Loucy (cell line): ENCODE measurements at regions not wholly inside any gene's neighbourhood (a gene's known extent, or its start where the extent isn't known, plus 50 kb on each side); places are given as distances from the start of the nearest gene placed in this dataset.

Experiments
- H2AFZ ChIP-seq: fragments of 200-600 bp; sonication (generic); 2 replicates; pipeline ENCODE4 v1.6.0; 2016; ENCODE audit warnings: antibody characterized with exemption, mild to moderate bottlenecking, low read length, moderate library complexity
- H3F3A ChIP-seq: fragments of 200-600 bp; 2 replicates; pipeline ENCODE4 v1.6.0; 2016; ENCODE audit warnings: antibody characterized with exemption, low read depth, mild to moderate bottlenecking
- H3K27me3 ChIP-seq: fragments of 200-600 bp; sonication (generic); 2 replicates; pipeline ENCODE4 v1.6.1; 2014; ENCODE audit warnings: low read length, mild to moderate bottlenecking; ENCODE audit not compliant: insufficient read depth, poor library complexity, severe bottlenecking
- H3K36me3 ChIP-seq: fragments of 200-600 bp; sonication (generic); 2 replicates; pipeline ENCODE4 v1.6.1; 2016; ENCODE audit warnings: low read length; ENCODE audit not compliant: insufficient read depth
- H3K4me1 ChIP-seq: fragments of 200-600 bp; sonication (generic); 2 replicates; pipeline ENCODE4 v1.5.1; 2014; ENCODE audit warnings: low read length, mild to moderate bottlenecking; ENCODE audit not compliant: insufficient read depth, poor library complexity, severe bottlenecking
- H3K4me2 ChIP-seq: fragments of 200-600 bp; sonication (generic); 2 replicates; pipeline ENCODE4 v1.6.0; 2014; ENCODE audit warnings: antibody characterized with exemption, low read length, low read depth, mild to moderate bottlenecking; ENCODE audit not compliant: poor library complexity, severe bottlenecking
- H3K4me3 ChIP-seq: fragments of 200-600 bp; sonication (generic); 2 replicates; pipeline ENCODE4 v1.5.1; 2014; ENCODE audit warnings: low read length, mild to moderate bottlenecking, mixed read lengths; ENCODE audit not compliant: poor library complexity, severe bottlenecking
- H3K79me2 ChIP-seq: fragments of 200-600 bp; sonication (generic); 2 replicates; pipeline ENCODE4 v1.6.1; 2014; ENCODE audit warnings: low read length; ENCODE audit not compliant: insufficient read depth
- H3K9ac ChIP-seq: fragments of 200-600 bp; sonication (generic); 2 replicates; pipeline ENCODE4 v1.6.0; 2014; ENCODE audit warnings: mild to moderate bottlenecking, low read depth, low read length, moderate library complexity; ENCODE audit not compliant: poor library complexity, severe bottlenecking
- H3K9me2 ChIP-seq: fragments of 200-600 bp; sonication (generic); replicated peaks from 2 replicates; pipeline ENCODE4 v1.6.1; 2016; ENCODE audit warnings: low read depth, low read length, mixed read lengths
- H3K9me3 ChIP-seq: fragments of 200-600 bp; sonication (generic); 2 replicates; pipeline ENCODE4 v1.6.1; 2014; ENCODE audit warnings: mild to moderate bottlenecking, antibody characterized with exemption, low read length, low read depth; ENCODE audit not compliant: insufficient read depth
- H4K20me1 ChIP-seq: fragments of 200-600 bp; sonication (generic); 2 replicates; pipeline ENCODE4 v1.6.0; 2014; ENCODE audit warnings: antibody characterized with exemption, low read length, mild to moderate bottlenecking; ENCODE audit not compliant: insufficient read depth, poor library complexity, severe bottlenecking
- EZH2phosphoT487 ChIP-seq: fragments of 200-600 bp; IDR thresholded peaks from 2 replicates; pipeline ENCODE4 v1.6.1; 2018; ENCODE audit warnings: antibody characterized with exemption, mild to moderate bottlenecking, moderate library complexity, borderline replicate concordance
- TF ChIP-seq, protein P1 (sequence below): fragments of 200-600 bp; sonication (generic); conservative IDR thresholded peaks from 2 replicates; pipeline ENCODE4 v1.5.1; 2014; ENCODE audit warnings: mild to moderate bottlenecking, antibody characterized with exemption, low read length

DNA sequence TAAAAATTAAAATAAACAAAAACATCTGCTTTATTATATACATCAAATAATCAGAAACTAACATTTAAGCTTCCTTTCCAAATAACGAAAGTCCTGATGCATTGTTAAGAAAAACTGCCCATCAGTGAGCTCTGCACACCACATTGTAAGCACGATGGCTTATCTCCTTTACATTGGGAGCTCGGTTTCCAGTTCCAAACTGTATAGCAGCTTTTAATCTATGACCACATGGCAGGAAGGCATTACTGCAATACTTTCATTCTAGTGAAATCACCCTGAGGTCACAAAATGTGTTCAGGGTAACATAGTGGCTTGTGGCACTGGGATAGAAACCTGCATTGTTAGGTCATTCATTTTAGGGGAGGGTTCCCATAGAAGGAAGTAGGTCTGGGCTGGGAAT is 146.3 kb downstream of the ZNF22 start:
- Histone ChIP-seq H3K27me3 (no peaks in the 10 kb centered on the region), H3K4me3 (no peak overlapping the region), H2AFZ (no peak overlapping the region), H3F3A (no peaks in the 10 kb centered on the region), H3K79me2 (no peaks in the 10 kb centered on the region), H3K9me3 (no peaks in the 10 kb centered on the region), H3K36me3 (no peaks in the 10 kb centered on the region), H3K4me1 (no peaks in the 10 kb centered on the region), H3K9ac (no peak overlapping the region), H3K9me2 (no peaks in the 10 kb centered on the region), H4K20me1 (no peaks in the 10 kb centered on the region), H3K4me2 (no peak overlapping the region)
- TF ChIP-seq, protein P1, sequence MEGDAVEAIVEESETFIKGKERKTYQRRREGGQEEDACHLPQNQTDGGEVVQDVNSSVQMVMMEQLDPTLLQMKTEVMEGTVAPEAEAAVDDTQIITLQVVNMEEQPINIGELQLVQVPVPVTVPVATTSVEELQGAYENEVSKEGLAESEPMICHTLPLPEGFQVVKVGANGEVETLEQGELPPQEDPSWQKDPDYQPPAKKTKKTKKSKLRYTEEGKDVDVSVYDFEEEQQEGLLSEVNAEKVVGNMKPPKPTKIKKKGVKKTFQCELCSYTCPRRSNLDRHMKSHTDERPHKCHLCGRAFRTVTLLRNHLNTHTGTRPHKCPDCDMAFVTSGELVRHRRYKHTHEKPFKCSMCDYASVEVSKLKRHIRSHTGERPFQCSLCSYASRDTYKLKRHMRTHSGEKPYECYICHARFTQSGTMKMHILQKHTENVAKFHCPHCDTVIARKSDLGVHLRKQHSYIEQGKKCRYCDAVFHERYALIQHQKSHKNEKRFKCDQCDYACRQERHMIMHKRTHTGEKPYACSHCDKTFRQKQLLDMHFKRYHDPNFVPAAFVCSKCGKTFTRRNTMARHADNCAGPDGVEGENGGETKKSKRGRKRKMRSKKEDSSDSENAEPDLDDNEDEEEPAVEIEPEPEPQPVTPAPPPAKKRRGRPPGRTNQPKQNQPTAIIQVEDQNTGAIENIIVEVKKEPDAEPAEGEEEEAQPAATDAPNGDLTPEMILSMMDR = no peak
- no peak for TF ChIP-seq EZH2phosphoT487

DNA sequence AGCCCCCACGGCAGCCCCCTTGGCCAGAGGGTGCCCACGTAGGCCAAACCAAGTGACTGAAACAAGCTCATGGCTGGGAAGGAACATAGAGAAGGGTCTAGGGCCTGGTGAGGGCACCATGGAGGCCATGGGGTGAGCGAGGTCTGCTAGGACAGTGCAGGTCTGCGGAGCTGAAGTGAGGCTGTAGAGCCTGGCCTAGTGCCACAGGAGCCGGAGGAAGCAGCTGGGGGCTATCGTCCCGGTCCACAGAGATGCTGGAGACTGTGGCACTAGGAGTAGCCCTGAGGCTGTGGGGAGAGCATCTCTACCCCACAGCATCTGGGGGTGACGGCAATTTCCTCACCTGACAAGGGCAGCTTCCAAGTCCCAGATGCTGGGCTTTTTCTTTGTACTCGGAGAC is 150.3 kb downstream of the ZNF22 start:
- H4K20me1 ChIP-seq = no peaks in the 10 kb centered on the region
- H3K4me3 ChIP-seq = no peak overlapping the region
- H2AFZ ChIP-seq = no peak overlapping the region
- no peak overlapping the region for H3K4me2 ChIP-seq
- no peaks in the 10 kb centered on the region for H3F3A ChIP-seq
- no peaks in the 10 kb centered on the region for H3K36me3 ChIP-seq
- H3K9me2 ChIP-seq = no peaks in the 10 kb centered on the region
- H3K9ac ChIP-seq = no peak overlapping the region
- no peaks in the 10 kb centered on the region for H3K27me3 ChIP-seq
- H3K79me2 ChIP-seq = no peaks in the 10 kb centered on the region
- TF ChIP-seq EZH2phosphoT487 = no peak
- TF ChIP-seq, protein P1 = no peak
- H3K9me3 ChIP-seq = no peaks in the 10 kb centered on the region
- no peaks in the 10 kb centered on the region for H3K4me1 ChIP-seq

DNA sequence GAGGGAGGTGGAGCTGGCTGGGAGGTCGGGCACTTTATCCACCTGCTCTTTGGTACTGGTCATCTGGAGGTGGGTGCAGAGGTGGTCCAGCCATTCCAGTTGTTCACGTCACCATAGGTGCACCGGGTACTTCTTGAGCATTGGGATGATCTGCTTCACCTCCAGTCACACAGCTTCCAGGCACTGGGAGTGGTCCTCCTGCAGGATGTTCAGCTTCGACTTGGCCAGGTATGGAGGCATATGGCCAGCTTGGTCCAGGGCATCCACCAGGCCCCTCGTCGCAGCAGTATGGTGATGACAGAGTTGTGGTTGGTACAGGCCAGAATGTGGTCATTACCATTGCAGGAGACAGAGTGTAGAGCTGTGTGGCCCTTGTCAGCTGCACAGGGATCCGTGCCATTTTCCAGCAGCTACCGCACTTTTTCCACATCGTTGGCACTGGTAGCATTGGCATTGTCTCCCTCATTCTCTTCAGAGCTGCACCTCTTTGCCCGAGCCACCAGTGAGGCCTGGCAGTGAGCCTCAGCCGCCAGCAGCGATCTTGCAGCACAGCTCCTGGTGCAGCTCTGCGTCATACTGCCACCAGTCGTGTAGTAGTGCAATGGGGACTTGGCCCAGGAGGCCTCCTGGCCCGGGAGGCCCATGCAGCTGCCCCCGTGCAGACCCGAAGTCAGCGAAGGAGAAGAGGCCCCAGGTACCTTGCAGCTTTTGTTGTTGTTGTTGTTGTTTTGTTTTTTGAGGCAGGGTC is 150.9 kb downstream of the ZNF22 start:
- Histone ChIP-seq H4K20me1 (no peaks in the 10 kb centered on the region), H3K9ac (no peak overlapping the region), H2AFZ (no peak overlapping the region), H3K9me3 (no peaks in the 10 kb centered on the region), H3K36me3 (no peaks in the 10 kb centered on the region), H3K79me2 (no peaks in the 10 kb centered on the region), H3K4me3 (no peak overlapping the region), H3K27me3 (no peaks in the 10 kb centered on the region), H3K4me1 (no peaks in the 10 kb centered on the region), H3F3A (no peaks in the 10 kb centered on the region), H3K9me2 (no peaks in the 10 kb centered on the region), H3K4me2 (no peak overlapping the region)
- no peak for TF ChIP-seq EZH2phosphoT487
- TF ChIP-seq, protein P1 = no peak
